Stomach (tissue), 8 donors: ENCODE measurements at regions not wholly inside any gene's neighbourhood (a gene's known extent, or its start where the extent isn't known, plus 50 kb on each side); places are given as distances from the start of the nearest gene placed in this dataset.

Experiments used
- DNase-seq, 2 donors: peaks; one replicate each; pipeline versions ENCODE4 v3.0.0 to v3.0.0-alpha.2; 2013 to 2019
- H3K27ac ChIP-seq, 5 donors: fragments of 200-600 bp in 4 of 5; sonication (generic) in 4 of 5; one replicate each; pipeline ENCODE4 v1.5.1; 2013 to 2019; ENCODE audit warnings: mild to moderate bottlenecking in 1 of 5, moderate library complexity in 1 of 5
- H3K27me3 ChIP-seq, 3 donors: fragments of 200-600 bp; sonication (generic); one replicate each; pipeline ENCODE4 v1.5.1; 2017 to 2019; ENCODE audit warnings: mixed run types in 1 of 3
- H3K36me3 ChIP-seq, 4 donors: fragments of 200-600 bp; sonication (generic); 1 replicate in 3 of 4; 2 replicates in 1 of 4; pipeline ENCODE4 v1.5.1; 2016 to 2019
- H3K4me1 ChIP-seq, 4 donors: fragments of 200-600 bp; sonication (generic); one replicate each; pipeline ENCODE4 v1.5.1; 2016 to 2019
- H3K4me3 ChIP-seq, 4 donors: fragments of 200-600 bp; sonication (generic) in 3 of 4; one replicate each; pipeline ENCODE4 v1.5.1; 2016 to 2019; ENCODE audit warnings: mild to moderate bottlenecking in 1 of 4
- H3K9me3 ChIP-seq, 4 donors: fragments of 200-600 bp; sonication (generic); one replicate each; pipeline ENCODE4 v1.5.1; 2016 to 2019
- EP300 ChIP-seq: sonication (generic); formaldehyde crosslinking; IDR thresholded peaks from one replicate; pipeline ENCODE4 v1.6.1; 2017; ENCODE audit warnings: antibody characterized with exemption
- POLR2A ChIP-seq, 4 donors: fragments of 450-650 bp; IDR thresholded peaks; one replicate each; pipeline ENCODE4 v1.6.1; 2016; ENCODE audit warnings: antibody characterized with exemption in 4 of 4, control low read depth in 2 of 4, mild to moderate bottlenecking in 1 of 4, moderate library complexity in 1 of 4
- POLR2AphosphoS5 ChIP-seq, 3 donors: sonication (generic); formaldehyde crosslinking; IDR thresholded peaks; one replicate each; pipeline ENCODE4 v1.6.1; 2016; ENCODE audit warnings: antibody characterized with exemption in 3 of 3
- WGBS, 5 donors: extraction: QIAGEN DNeasy Blood & Tissue Kit in 3 of 5; methylation state at CpG; one replicate each; pipeline versions ENCODE4 v1.1.5 to v1.1.7; 2013 to 2018; 5-methylcytosine and 5-hydroxymethylcytosine counted together
- intact Hi-C: fragments of 100-400 bp; cut with DNase I; formaldehyde crosslinking; loops from one replicate; pipeline ENCODE4 v1.15.1; 2023; ENCODE audit warnings: low total_unique reads
- TF ChIP-seq, protein P1 (sequence below), 7 experiments: fragments of 450-650 bp in 4 of 7; fragments of 200-600 bp in 3 of 7; sonication (generic) in 3 of 7; IDR thresholded peaks; one replicate each; pipeline ENCODE4 v1.5.1; 2016 to 2019; ENCODE audit warnings: antibody characterized with exemption in 7 of 7, control low read depth in 2 of 7, mild to moderate bottlenecking in 1 of 7
- donor health status: healthy with polysubstance abuse.
- donor health status: Bipolar disorder and iron deficiency.
- donor health status: healthy.

DNA sequence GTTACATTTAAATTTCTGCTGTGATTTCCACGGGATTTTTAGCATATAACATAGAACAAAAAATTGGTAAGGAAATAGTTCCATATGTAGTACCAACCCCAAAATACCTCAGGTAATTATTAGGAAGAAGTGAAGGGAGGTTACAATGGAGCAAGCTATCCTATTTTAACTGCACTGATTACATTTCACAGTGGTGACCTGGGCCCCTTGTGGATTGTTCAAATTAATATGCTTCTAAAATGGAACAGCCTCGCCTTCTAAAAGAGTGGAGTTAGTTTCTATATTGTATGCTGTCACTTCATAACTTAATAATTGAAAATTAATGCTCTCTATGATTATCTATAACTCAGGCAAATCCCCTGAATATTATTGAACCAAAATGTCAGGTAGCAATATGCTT is 651.7 kb upstream of the GBE1 start:
- H3K27ac ChIP-seq: no peak overlapping the region
- intact Hi-C loops: no loop called here
- WGBS, 5 donors: 69 to 87% (median 81%) methylated on average over 2 of the region's 2 CpGs
- H3K27me3 ChIP-seq: no peaks in the 10 kb centered on the region
- no peak for DNase-seq
- no peak overlapping the region for H3K4me3 ChIP-seq
- H3K4me1 ChIP-seq: no peaks in the 10 kb centered on the region
- TF ChIP-seq, protein P1, sequence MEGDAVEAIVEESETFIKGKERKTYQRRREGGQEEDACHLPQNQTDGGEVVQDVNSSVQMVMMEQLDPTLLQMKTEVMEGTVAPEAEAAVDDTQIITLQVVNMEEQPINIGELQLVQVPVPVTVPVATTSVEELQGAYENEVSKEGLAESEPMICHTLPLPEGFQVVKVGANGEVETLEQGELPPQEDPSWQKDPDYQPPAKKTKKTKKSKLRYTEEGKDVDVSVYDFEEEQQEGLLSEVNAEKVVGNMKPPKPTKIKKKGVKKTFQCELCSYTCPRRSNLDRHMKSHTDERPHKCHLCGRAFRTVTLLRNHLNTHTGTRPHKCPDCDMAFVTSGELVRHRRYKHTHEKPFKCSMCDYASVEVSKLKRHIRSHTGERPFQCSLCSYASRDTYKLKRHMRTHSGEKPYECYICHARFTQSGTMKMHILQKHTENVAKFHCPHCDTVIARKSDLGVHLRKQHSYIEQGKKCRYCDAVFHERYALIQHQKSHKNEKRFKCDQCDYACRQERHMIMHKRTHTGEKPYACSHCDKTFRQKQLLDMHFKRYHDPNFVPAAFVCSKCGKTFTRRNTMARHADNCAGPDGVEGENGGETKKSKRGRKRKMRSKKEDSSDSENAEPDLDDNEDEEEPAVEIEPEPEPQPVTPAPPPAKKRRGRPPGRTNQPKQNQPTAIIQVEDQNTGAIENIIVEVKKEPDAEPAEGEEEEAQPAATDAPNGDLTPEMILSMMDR (IDR thresholded peaks at IDR 0.05): no peak
- no peak for TF ChIP-seq POLR2A (IDR thresholded peaks at IDR 0.05)
- no peaks in the 10 kb centered on the region for H3K9me3 ChIP-seq
- H3K36me3 ChIP-seq: no peaks in the 10 kb centered on the region

DNA sequence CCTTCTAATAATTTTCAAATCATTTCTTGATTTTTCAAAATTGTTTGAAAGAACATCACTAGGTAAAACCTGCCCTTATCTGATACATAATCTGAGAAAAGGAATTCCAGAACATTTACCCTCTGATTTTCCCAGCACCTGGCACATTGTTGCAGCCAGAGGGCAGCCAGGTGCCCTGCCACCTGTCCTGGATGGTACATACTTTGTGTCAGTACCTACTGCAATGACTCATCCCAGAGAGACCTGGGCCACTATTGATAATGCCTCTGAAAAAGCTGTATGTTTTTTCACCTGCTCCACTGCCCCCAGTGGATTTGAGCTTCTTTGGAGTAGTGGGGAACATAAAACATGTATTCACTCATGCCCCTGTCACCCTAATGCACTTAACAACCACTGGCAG is 648.9 kb upstream of the GBE1 start:
- intact Hi-C loops: no loop called here
- no peak for TF ChIP-seq POLR2A (IDR thresholded peaks at IDR 0.05)
- TF ChIP-seq POLR2AphosphoS5 (IDR thresholded peaks at IDR 0.05): no peak
- TF ChIP-seq EP300: no peak
- TF ChIP-seq, protein P1 (IDR thresholded peaks at IDR 0.05): no peak
- DNase-seq: no peak

DNA sequence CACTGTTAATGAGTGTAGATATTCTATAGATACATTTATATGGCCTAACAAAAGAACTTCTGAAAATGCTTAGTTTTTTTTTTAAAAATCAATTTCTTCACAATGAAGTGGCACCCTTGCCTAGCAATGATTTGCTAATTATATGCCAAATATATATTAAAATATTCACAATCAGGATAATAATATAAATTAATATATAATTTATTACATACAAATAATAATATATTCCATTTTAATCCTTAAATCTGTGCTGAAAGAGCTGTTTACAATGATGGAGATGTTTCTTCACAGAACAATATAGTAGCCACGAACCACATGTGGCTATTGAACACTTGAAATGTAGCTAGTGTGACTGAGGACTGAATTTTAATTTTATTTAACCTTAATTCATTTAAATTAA is 648.4 kb upstream of the GBE1 start:
- Histone ChIP-seq H3K4me3 (no peak overlapping the region), H3K27me3 (no peaks in the 10 kb centered on the region), H3K27ac (no peak overlapping the region), H3K36me3 (no peaks in the 10 kb centered on the region), H3K9me3 (no peaks in the 10 kb centered on the region), H3K4me1 (no peaks in the 10 kb centered on the region)
- 47 to 69% (median 60%) methylated on average over 1 of the region's 1 CpG for WGBS, 5 donors
- intact Hi-C loops: no loop called here
- TF ChIP-seq, protein P1 (IDR thresholded peaks at IDR 0.05): no peak
- no peak for TF ChIP-seq POLR2AphosphoS5 (IDR thresholded peaks at IDR 0.05)
- no peak for TF ChIP-seq POLR2A (IDR thresholded peaks at IDR 0.05)
- no peak for TF ChIP-seq EP300
- DNase-seq: no peak

More for the DNA sequence above, 648.9 kb upstream of the GBE1 start:
- H3K27ac ChIP-seq: no peak overlapping the region
- H3K27me3 ChIP-seq: no peaks in the 10 kb centered on the region
- no peak overlapping the region for H3K4me3 ChIP-seq
- H3K9me3 ChIP-seq: no peaks in the 10 kb centered on the region
- no peaks in the 10 kb centered on the region for H3K4me1 ChIP-seq
- no peaks in the 10 kb centered on the region for H3K36me3 ChIP-seq

DNA sequence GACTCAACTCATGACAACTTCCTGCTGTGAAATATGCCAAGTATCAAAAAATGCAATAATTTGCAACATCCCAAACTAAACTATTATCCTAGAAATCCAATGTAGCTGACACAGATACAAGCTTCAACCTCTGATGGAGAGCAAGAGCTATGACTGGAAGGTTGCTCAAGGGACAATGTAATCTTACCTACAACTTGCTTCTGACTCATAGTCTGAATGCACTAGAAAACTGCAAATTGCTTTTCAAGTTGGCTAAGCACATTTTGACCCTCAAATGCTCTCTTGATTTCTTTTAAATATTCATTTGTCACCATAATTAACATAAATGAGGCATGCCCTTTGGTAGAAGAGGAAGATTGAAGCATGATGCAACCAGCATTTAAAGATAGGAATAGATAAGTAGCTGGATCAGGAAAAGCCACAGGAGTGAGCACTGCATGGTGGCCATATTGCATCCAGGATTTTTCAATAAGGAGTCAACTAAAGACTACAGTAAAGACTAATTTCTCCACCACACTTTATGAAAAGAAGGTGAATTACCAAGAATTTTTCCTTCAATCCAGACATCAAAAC is 630.8 kb upstream of the GBE1 start:
- TF ChIP-seq, protein P1 (IDR thresholded peaks at IDR 0.05): no peak
- TF ChIP-seq POLR2A (IDR thresholded peaks at IDR 0.05) (no peak), EP300 (no peak), POLR2AphosphoS5 (IDR thresholded peaks at IDR 0.05) (no peak)
- Histone ChIP-seq H3K9me3 (no peaks in the 10 kb centered on the region), H3K4me1 (no peaks in the 10 kb centered on the region), H3K27me3 (no peaks in the 10 kb centered on the region), H3K27ac (no peak overlapping the region), H3K4me3 (no peak overlapping the region), H3K36me3 (no peaks in the 10 kb centered on the region)
- DNase-seq: no peak
- intact Hi-C loops: no loop called here
